GM12865 (cell line): ENCODE measurements at regions not wholly inside any gene's neighbourhood (a gene's known extent, or its start where the extent isn't known, plus 50 kb on each side); places are given as distances from the start of the nearest gene placed in this dataset.

ENCODE experiments used
- DNase-seq: peaks from one replicate; pipeline ENCODE4 v3.0.0; 2010; ENCODE audit warnings: low read depth
- H3K4me3 ChIP-seq: 2 replicates; pipeline ENCODE4 v1.5.1; 2011; ENCODE audit warnings: mild to moderate bottlenecking, low read depth, low read length, control low read depth
- TF ChIP-seq, protein P1 (sequence below): IDR thresholded peaks from 2 replicates; pipeline ENCODE4 v1.5.1; 2011; ENCODE audit warnings: low read length, control low read depth, low read depth, inconsistent platforms; ENCODE audit not compliant: insufficient read depth; ENCODE audit errors: missing control alignments

GRCh38 chr12:85550924-85551323, 270.9 kb downstream of the ALX1 start:
- no peak overlapping the region for H3K4me3 ChIP-seq
- TF ChIP-seq, protein P1, sequence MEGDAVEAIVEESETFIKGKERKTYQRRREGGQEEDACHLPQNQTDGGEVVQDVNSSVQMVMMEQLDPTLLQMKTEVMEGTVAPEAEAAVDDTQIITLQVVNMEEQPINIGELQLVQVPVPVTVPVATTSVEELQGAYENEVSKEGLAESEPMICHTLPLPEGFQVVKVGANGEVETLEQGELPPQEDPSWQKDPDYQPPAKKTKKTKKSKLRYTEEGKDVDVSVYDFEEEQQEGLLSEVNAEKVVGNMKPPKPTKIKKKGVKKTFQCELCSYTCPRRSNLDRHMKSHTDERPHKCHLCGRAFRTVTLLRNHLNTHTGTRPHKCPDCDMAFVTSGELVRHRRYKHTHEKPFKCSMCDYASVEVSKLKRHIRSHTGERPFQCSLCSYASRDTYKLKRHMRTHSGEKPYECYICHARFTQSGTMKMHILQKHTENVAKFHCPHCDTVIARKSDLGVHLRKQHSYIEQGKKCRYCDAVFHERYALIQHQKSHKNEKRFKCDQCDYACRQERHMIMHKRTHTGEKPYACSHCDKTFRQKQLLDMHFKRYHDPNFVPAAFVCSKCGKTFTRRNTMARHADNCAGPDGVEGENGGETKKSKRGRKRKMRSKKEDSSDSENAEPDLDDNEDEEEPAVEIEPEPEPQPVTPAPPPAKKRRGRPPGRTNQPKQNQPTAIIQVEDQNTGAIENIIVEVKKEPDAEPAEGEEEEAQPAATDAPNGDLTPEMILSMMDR = no peak
- no peak for DNase-seq

DNA sequence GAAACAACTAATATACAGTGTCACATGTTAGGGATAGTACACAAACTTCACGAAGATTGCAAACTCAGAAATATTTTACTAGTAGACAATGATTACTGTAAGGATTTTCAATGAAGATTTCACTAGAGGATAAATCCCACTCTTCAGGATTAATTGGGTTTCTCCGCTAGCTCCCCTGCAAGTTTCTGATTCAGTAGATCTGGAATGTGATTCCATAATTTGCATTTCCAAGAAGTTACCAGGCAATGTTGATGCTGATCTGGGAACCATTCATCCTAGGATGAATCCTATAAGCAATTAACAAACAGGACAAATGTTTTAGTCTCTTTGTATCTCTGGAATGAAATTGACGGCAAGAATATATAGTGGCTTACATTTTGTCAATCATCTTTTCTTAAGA, 272.4 kb downstream of the ALX1 start:
- TF ChIP-seq, protein P1 = no peak
- no peak for DNase-seq
- H3K4me3 ChIP-seq = no peak overlapping the region

DNA sequence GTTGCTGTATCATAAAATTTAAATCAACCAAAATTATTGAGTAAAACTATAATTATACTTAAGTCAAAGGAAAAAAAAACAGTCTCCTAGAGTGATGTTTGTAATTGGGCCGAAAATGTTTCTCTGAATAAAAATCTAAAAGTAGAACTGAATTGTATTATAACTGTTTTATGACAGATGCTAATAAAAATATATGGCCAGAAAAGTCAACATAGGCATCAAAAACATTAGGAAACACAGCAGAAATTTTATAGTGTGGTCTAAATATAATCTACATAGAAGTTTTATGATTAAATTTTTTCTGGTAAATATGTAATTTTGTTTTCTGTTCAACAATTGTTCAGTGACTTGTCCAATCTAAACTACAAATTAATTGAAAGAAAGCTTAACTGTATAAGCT, 277.8 kb downstream of the ALX1 start:
- DNase-seq = no peak
- no peak overlapping the region for H3K4me3 ChIP-seq
- TF ChIP-seq, protein P1 = no peak

GRCh38 chr12:85558684-85559083, 277.5 kb downstream of the RASSF9 start:
- TF ChIP-seq, protein P1 = no peak
- no peak for DNase-seq
- no peak overlapping the region for H3K4me3 ChIP-seq

DNA sequence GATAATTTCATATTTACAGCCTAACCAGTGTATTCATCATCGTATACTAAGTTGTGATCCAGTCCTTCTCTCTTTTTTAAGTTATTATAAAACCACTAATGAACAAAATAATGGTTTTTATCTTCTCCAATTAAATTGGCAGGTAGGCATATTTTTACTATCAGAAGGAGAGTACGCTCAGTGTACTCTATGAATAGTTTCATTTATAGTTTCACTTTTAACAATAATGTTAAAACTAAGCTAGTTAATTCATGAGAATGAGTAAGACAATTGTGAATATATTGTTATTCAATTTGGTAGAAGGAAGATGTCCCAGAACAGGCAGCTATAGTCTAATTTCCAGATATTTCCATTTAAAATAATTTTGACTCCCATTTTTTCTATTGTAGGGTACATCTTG, 277.1 kb downstream of the RASSF9 start:
- TF ChIP-seq, protein P1 = no peak
- H3K4me3 ChIP-seq = no peak overlapping the region; the same call in 1 of the 2 replicates
- DNase-seq = no peak

DNA sequence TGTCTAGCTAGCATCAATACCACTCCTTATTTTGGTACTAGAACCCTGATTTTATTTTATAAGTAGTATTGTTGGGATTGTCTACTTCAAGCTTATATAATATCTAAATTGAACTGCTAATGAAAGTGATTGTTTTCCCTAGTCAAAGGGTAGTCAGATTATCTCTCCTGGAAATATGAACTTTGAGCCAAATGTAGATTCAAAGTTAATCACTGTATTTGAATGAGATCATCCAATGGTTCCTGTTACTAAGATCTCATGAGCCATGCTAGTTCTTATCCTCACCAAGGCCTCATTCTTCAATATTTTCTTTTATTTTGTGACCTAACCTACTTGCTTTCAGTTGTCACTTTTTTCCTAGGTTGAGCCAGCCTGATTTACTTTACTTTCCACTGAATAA, 276.7 kb downstream of the RASSF9 start:
- no peak for DNase-seq
- TF ChIP-seq, protein P1 = no peak
- H3K4me3 ChIP-seq = no peak overlapping the region

- TF ChIP-seq, protein P1 = no peak
These were observed 273.4 kb downstream of the RASSF9 start for GRCh38 chr12:85562765-85563164.

More at GRCh38 chr12:85562765-85563164, 273.4 kb downstream of the RASSF9 start:
- DNase-seq = no peak
- no peak overlapping the region for H3K4me3 ChIP-seq
